Astrocyte (in vitro differentiated cells and primary cell): ENCODE measurements at regions not wholly inside any gene's neighbourhood (a gene's known extent, or its start where the extent isn't known, plus 50 kb on each side); places are given as distances from the start of the nearest gene placed in this dataset.
A peak's percentile ranks its signal among the peaks of the same experiment; 100 is the strongest.

Source experiments
- DNase-seq: peaks from one replicate; pipeline ENCODE4 v3.0.0-alpha.2; 2010; ENCODE audit warnings: low read depth
- FAIRE-seq: peaks from 2 replicates; lab custom pipeline; 2011; peaks lifted over from hg19 to GRCh38; lab: Jason Lieb, UNC
- H2AFZ ChIP-seq: 2 replicates; pipeline ENCODE4 v1.6.0; 2012; ENCODE audit warnings: low read depth, low read length, inconsistent platforms
- H3K27ac ChIP-seq: 2 replicates; pipeline ENCODE4 v1.5.1; 2011; ENCODE audit warnings: low read depth, low read length, inconsistent platforms
- H3K27me3 ChIP-seq: 2 replicates; pipeline ENCODE4 v1.6.0; 2011; ENCODE audit warnings: low read length, inconsistent platforms; ENCODE audit not compliant: insufficient read depth
- H3K36me3 ChIP-seq: 2 replicates; pipeline ENCODE4 v1.5.1; 2011; ENCODE audit warnings: low read length, inconsistent platforms; ENCODE audit not compliant: insufficient read depth
- H3K4me1 ChIP-seq: 2 replicates; pipeline ENCODE4 v1.5.1; 2011; ENCODE audit warnings: low read length, inconsistent platforms; ENCODE audit not compliant: insufficient read depth
- H3K4me2 ChIP-seq: 2 replicates; pipeline ENCODE4 v1.6.0; 2012; ENCODE audit warnings: low read length, inconsistent platforms
- H3K4me3 ChIP-seq: 2 replicates; pipeline ENCODE4 v1.5.1; 2011; ENCODE audit warnings: low read depth, mild to moderate bottlenecking, low read length, inconsistent platforms; ENCODE audit not compliant: insufficient read depth
- H3K79me2 ChIP-seq: 2 replicates; pipeline ENCODE4 v1.6.0; 2012; ENCODE audit warnings: mild to moderate bottlenecking, low read length, inconsistent platforms; ENCODE audit not compliant: insufficient read depth
- H3K9ac ChIP-seq: 2 replicates; pipeline ENCODE4 v1.6.0; 2012; ENCODE audit warnings: mild to moderate bottlenecking, low read length, inconsistent platforms
- H3K9me3 ChIP-seq: 2 replicates; pipeline ENCODE4 v1.5.1; 2012; ENCODE audit warnings: low read depth, mild to moderate bottlenecking, low read length, inconsistent platforms; ENCODE audit not compliant: insufficient read depth
- H4K20me1 ChIP-seq: 2 replicates; pipeline ENCODE4 v1.6.0; 2012; ENCODE audit warnings: low read length, inconsistent platforms; ENCODE audit not compliant: insufficient read depth
- H3K27ac Mint-ChIP-seq: one replicate; pipeline ENCODE4 v1.8.0; 2021; ENCODE audit warnings: mild to moderate bottlenecking, mixed read lengths; ENCODE audit not compliant: unreplicated experiment
- H3K27me3 Mint-ChIP-seq: one replicate; pipeline ENCODE4 v1.8.0; 2021; ENCODE audit warnings: low read depth, mixed read lengths; ENCODE audit not compliant: unreplicated experiment
- H3K36me3 Mint-ChIP-seq: one replicate; pipeline ENCODE4 v1.8.0; 2021; ENCODE audit warnings: low read depth, mixed read lengths; ENCODE audit not compliant: unreplicated experiment
- H3K4me1 Mint-ChIP-seq: one replicate; pipeline ENCODE4 v1.8.0; 2021; ENCODE audit warnings: low read depth, mixed read lengths; ENCODE audit not compliant: unreplicated experiment
- H3K4me3 Mint-ChIP-seq: one replicate; pipeline ENCODE4 v1.8.0; 2021; ENCODE audit warnings: mild to moderate bottlenecking, moderate library complexity, mixed read lengths; ENCODE audit not compliant: unreplicated experiment
- H3K9me3 Mint-ChIP-seq: one replicate; pipeline ENCODE4 v1.8.0; 2021; ENCODE audit warnings: mild to moderate bottlenecking, mixed read lengths; ENCODE audit not compliant: unreplicated experiment
- EZH2 ChIP-seq: IDR thresholded peaks from 2 replicates; pipeline ENCODE4 v1.6.1; 2012; ENCODE audit warnings: mild to moderate bottlenecking, low read length, inconsistent platforms; ENCODE audit not compliant: insufficient read depth
- TF ChIP-seq, protein P1 (sequence below): IDR thresholded peaks from 2 replicates; pipeline ENCODE4 v1.5.1; 2011; ENCODE audit warnings: low read depth, mild to moderate bottlenecking, inconsistent platforms, low read length, moderate library complexity; ENCODE audit not compliant: insufficient read depth

DNA sequence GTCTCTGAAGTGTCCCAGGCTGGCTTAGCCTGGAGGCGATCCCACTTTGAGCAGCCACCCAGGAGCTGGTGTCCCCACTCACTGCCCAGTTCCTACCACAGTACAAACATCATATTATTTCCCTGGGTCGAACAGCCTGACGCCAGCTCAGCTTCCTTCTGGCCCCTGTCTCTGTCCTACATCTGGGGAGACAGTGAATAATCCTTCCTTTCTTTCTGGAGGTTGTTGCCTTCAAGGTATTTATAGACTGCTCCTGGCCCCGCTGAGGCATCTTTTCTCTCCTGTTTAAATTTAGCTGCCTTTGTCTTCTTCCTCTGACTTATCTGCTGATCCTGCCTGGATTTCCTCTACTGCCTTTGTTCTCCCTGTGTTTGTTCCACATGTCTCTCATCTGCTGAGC, 56.8 kb upstream of the LRRC55 start:
- FAIRE-seq, result no peak

DNA sequence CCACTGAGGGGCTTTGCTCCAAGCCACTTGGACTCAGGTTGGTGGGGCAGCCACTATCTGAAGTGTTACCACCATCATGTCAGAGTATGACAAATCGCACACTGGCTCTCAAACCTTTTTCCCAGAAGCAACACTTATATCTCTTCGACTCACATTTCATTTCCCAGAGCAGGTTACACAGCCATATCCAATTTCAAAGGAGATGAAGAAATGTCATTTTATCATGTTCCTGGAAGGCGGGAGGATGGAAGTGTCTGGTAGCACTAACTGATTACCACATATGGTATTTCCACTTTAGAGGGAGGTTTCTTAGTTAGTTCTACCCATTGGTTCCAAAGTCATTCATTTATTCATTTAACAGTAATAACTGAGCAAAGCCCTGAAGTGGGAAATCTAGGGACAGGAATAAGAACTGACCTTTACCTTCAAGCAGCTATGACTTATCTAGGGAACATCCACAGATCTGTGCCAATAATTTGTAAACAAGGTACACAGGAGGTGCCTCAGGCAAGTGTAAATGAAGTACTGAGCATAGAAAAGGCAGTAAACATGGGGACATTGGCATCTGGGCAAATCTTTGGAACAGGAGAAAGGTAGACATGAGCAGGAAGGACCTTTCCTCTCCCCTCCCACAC, 54.9 kb upstream of the LRRC55 start:
- FAIRE-seq (no peak), DNase-seq (no peak)
- H3K79me2 ChIP-seq, result no peaks in the 10 kb centered on the region
- H3K36me3 Mint-ChIP-seq, result no peaks in the 10 kb centered on the region
- peaks cover 27% of the 10 kb centered on the region for H3K27me3 Mint-ChIP-seq
- no peaks in the 10 kb centered on the region for H3K4me1 ChIP-seq
- H3K9ac ChIP-seq, result no peak overlapping the region
- no peaks in the 10 kb centered on the region for H3K9me3 ChIP-seq
- no peak overlapping the region for H3K4me3 Mint-ChIP-seq
- no peak overlapping the region for H3K4me2 ChIP-seq
- H2AFZ ChIP-seq, result no peak overlapping the region
- H3K36me3 ChIP-seq, result no peaks in the 10 kb centered on the region
- H3K4me3 ChIP-seq, result no peak overlapping the region
- H3K4me1 Mint-ChIP-seq, result peaks cover 12% of the 10 kb centered on the region
- TF ChIP-seq EZH2, result no peak
- TF ChIP-seq, protein P1, sequence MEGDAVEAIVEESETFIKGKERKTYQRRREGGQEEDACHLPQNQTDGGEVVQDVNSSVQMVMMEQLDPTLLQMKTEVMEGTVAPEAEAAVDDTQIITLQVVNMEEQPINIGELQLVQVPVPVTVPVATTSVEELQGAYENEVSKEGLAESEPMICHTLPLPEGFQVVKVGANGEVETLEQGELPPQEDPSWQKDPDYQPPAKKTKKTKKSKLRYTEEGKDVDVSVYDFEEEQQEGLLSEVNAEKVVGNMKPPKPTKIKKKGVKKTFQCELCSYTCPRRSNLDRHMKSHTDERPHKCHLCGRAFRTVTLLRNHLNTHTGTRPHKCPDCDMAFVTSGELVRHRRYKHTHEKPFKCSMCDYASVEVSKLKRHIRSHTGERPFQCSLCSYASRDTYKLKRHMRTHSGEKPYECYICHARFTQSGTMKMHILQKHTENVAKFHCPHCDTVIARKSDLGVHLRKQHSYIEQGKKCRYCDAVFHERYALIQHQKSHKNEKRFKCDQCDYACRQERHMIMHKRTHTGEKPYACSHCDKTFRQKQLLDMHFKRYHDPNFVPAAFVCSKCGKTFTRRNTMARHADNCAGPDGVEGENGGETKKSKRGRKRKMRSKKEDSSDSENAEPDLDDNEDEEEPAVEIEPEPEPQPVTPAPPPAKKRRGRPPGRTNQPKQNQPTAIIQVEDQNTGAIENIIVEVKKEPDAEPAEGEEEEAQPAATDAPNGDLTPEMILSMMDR, result no peak
- H3K27ac Mint-ChIP-seq, result no peak overlapping the region
- H4K20me1 ChIP-seq, result no peaks in the 10 kb centered on the region
- no peak overlapping the region for H3K27ac ChIP-seq
- H3K9me3 Mint-ChIP-seq, result peaks cover 2% of the 10 kb centered on the region
- peaks cover 6% of the 10 kb centered on the region for H3K27me3 ChIP-seq

More for the DNA sequence above, 56.8 kb upstream of the LRRC55 start:
- H3K36me3 Mint-ChIP-seq, result no peaks in the 10 kb centered on the region
- H4K20me1 ChIP-seq, result no peaks in the 10 kb centered on the region
- DNase-seq, result no peak
- H3K79me2 ChIP-seq, result no peaks in the 10 kb centered on the region
- H3K4me1 Mint-ChIP-seq, result peaks cover 15% of the 10 kb centered on the region
- no peaks in the 10 kb centered on the region for H3K4me1 ChIP-seq
- peaks cover 12% of the 10 kb centered on the region for H3K27me3 Mint-ChIP-seq
- no peak overlapping the region for H2AFZ ChIP-seq
- TF ChIP-seq, protein P1, result no peak
- TF ChIP-seq EZH2, result no peak
- no peak overlapping the region for H3K4me3 Mint-ChIP-seq
- no peak overlapping the region for H3K4me2 ChIP-seq
- H3K9me3 ChIP-seq, result no peaks in the 10 kb centered on the region
- H3K27ac Mint-ChIP-seq, result peak overlapping the region; percentile 2
- H3K9ac ChIP-seq, result no peak overlapping the region
- H3K4me3 ChIP-seq, result no peak overlapping the region
- H3K36me3 ChIP-seq, result no peaks in the 10 kb centered on the region
- peaks cover 3% of the 10 kb centered on the region for H3K27me3 ChIP-seq
- H3K27ac ChIP-seq, result no peak overlapping the region
- H3K9me3 Mint-ChIP-seq, result peaks cover 2% of the 10 kb centered on the region

DNA sequence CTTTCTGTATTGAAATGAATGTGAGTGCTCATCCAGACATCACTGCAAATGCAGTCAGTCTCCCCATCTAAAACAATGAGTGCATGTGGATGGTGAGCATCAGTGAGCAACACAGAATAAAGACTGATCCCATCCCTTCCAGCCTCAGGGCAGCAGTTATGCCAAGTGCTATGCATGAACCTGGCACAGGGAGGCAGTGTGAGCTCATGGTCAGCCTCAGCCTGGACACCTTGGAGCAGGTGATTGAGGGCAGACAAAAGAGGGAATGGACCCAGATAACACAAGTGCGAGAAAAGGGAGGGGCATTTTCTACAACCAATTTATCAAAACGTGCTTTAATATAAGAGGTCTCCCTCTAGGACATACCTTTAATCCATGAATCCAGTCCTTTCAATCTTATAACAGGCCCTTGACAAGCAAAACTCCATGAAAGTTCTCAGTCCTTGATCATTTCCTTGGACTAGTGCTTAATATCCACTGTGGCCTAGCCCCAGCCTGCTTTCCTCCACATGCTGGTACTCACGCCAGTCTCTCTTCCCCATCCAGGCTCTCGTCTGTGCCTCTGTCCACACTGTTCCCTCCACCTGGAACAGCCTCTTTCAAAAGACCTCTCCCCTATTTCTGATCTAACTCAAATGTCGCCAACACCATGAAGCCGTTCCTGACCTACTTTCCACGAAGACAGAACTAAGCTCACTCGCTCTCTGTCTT, 50.5 kb upstream of the LRRC55 start:
- H3K36me3 Mint-ChIP-seq, result no peaks in the 10 kb centered on the region

More for the DNA sequence above, 50.5 kb upstream of the LRRC55 start:
- Mint-ChIP-seq H3K9me3 (no peaks in the 10 kb centered on the region), H3K4me3 (no peak overlapping the region), H3K27me3 (peaks cover 24% of the 10 kb centered on the region), H3K4me1 (peaks cover 12% of the 10 kb centered on the region), H3K27ac (no peak overlapping the region)
- no peaks in the 10 kb centered on the region for H3K79me2 ChIP-seq
- no peaks in the 10 kb centered on the region for H3K36me3 ChIP-seq
- H2AFZ ChIP-seq, result no peak overlapping the region
- no peaks in the 10 kb centered on the region for H4K20me1 ChIP-seq
- DNase-seq (no peak), FAIRE-seq (no peak)
- H3K27ac ChIP-seq, result no peak overlapping the region
- TF ChIP-seq, protein P1, result peak; percentile 65
- TF ChIP-seq EZH2, result no peak
- H3K9ac ChIP-seq, result no peak overlapping the region
- H3K4me1 ChIP-seq, result no peaks in the 10 kb centered on the region
- H3K4me2 ChIP-seq, result no peak overlapping the region
- H3K27me3 ChIP-seq, result peaks cover 6% of the 10 kb centered on the region
- H3K4me3 ChIP-seq, result no peak overlapping the region
- H3K9me3 ChIP-seq, result no peaks in the 10 kb centered on the region
